Prostate gland (tissue), 2 donors: ENCODE measurements at regions not wholly inside any gene's neighbourhood (a gene's known extent, or its start where the extent isn't known, plus 50 kb on each side); places are given as distances from the start of the nearest gene placed in this dataset.
A peak's percentile ranks its signal among the peaks of the same experiment; 100 is the strongest.

Experiments used
- DNase-seq: peaks from one replicate; pipeline ENCODE4 v3.0.0-alpha.2; 2019; ENCODE audit warnings: low spot score
- H3K27ac ChIP-seq, 2 donors: fragments of 200-600 bp; sonication (generic); 2 replicates each; pipeline ENCODE4 v1.5.1; 2017 to 2019
- H3K27me3 ChIP-seq: fragments of 200-600 bp; sonication (generic); replicated peaks from 2 replicates; pipeline ENCODE4 v1.5.1; 2019; ENCODE audit not compliant: insufficient read depth
- H3K36me3 ChIP-seq, 2 donors: fragments of 200-600 bp; sonication (generic); 1 replicate in 1 of 2; 2 replicates in 1 of 2; pipeline versions ENCODE4 v1.5.1 to v1.8.1; 2017 to 2019
- H3K4me1 ChIP-seq: fragments of 200-600 bp; sonication (generic); replicated peaks from 2 replicates; pipeline ENCODE4 v1.5.1; 2019
- H3K4me3 ChIP-seq, 2 donors: fragments of 200-600 bp; sonication (generic); 2 replicates each; pipeline ENCODE4 v1.5.1; 2017 to 2019
- H3K9me3 ChIP-seq: fragments of 200-600 bp; sonication (generic); 2 replicates; pipeline ENCODE4 v1.5.1; 2017
- CTCF ChIP-seq, 4 experiments: fragments of 200-600 bp in 2 of 4; fragments of 450-650 bp in 2 of 4; sonication (generic) in 2 of 4; IDR thresholded peaks; 1 replicate in 3 of 4; 2 replicates in 1 of 4; pipeline ENCODE4 v1.5.1; 2016 to 2019; ENCODE audit warnings: antibody characterized with exemption in 4 of 4, mild to moderate bottlenecking in 2 of 4, moderate library complexity in 2 of 4
- POLR2A ChIP-seq: fragments of 450-650 bp; IDR thresholded peaks from one replicate; pipeline ENCODE4 v1.6.1; 2016; ENCODE audit warnings: antibody characterized with exemption, mild to moderate bottlenecking
- POLR2AphosphoS5 ChIP-seq: sonication (generic); formaldehyde crosslinking; IDR thresholded peaks from one replicate; pipeline ENCODE4 v1.6.1; 2017; ENCODE audit warnings: antibody characterized with exemption
- WGBS: methylation state at CpG from one replicate; pipeline ENCODE4 v1.1.5; 2018; 5-methylcytosine and 5-hydroxymethylcytosine counted together
- intact Hi-C: fragments of 100-400 bp; cut with DNase I; formaldehyde crosslinking; loops from one replicate; pipeline ENCODE4 v1.14.2; 2022

GRCh38 chr2:41597680-41598079 lies 450.1 kb upstream of the PKDCC start:
- 37% methylated on average over 2 of the region's 2 CpGs for WGBS
- no peak for DNase-seq
- Histone ChIP-seq H3K27ac (peak overlapping the region in 1 of 2 donors; percentile 8), H3K4me1 (no peaks in the 10 kb centered on the region), H3K9me3 (no peaks in the 10 kb centered on the region), H3K27me3 (no peaks in the 10 kb centered on the region), H3K36me3 (no peaks in the 10 kb centered on the region), H3K4me3 (no peak overlapping the region)
- intact Hi-C loops, result no loop called here
- TF ChIP-seq POLR2AphosphoS5 (no peak), POLR2A (no peak), CTCF (IDR thresholded peaks at IDR 0.05) (no peak)

GRCh38 chr2:41598161-41598894 lies 449.5 kb upstream of the PKDCC start:
- WGBS, result 42% methylated on average over 5 of the region's 5 CpGs
- no peak overlapping the region for H3K4me3 ChIP-seq
- TF ChIP-seq POLR2AphosphoS5, result no peak
- no peak for TF ChIP-seq CTCF (IDR thresholded peaks at IDR 0.05)
- no peak for TF ChIP-seq POLR2A
- H3K36me3 ChIP-seq, result no peaks in the 10 kb centered on the region
- intact Hi-C loops, result no loop called here
- H3K4me1 ChIP-seq, result no peaks in the 10 kb centered on the region
- H3K27ac ChIP-seq, result peak overlapping the region in 1 of 2 donors; percentile 8
- DNase-seq, result no peak
- H3K27me3 ChIP-seq, result no peaks in the 10 kb centered on the region
- H3K9me3 ChIP-seq, result no peaks in the 10 kb centered on the region

GRCh38 chr2:41600460-41600859 lies 447.4 kb upstream of the PKDCC start:
- Histone ChIP-seq H3K27ac (no peak overlapping the region), H3K4me3 (no peak overlapping the region), H3K27me3 (no peaks in the 10 kb centered on the region), H3K4me1 (no peaks in the 10 kb centered on the region), H3K9me3 (no peaks in the 10 kb centered on the region), H3K36me3 (no peaks in the 10 kb centered on the region)
- no peak for DNase-seq
- TF ChIP-seq POLR2AphosphoS5, result no peak
- no peak for TF ChIP-seq POLR2A
- TF ChIP-seq CTCF (IDR thresholded peaks at IDR 0.05), result no peak
- intact Hi-C loops, result no loop called here

GRCh38 chr2:41602341-41602740 lies 445.5 kb upstream of the PKDCC start:
- intact Hi-C loops, result no loop called here
- Histone ChIP-seq H3K27me3 (no peaks in the 10 kb centered on the region), H3K9me3 (no peaks in the 10 kb centered on the region), H3K27ac (no peak overlapping the region), H3K36me3 (no peaks in the 10 kb centered on the region), H3K4me1 (no peaks in the 10 kb centered on the region), H3K4me3 (no peak overlapping the region)
- 42% methylated on average over 2 of the region's 2 CpGs for WGBS
- TF ChIP-seq POLR2AphosphoS5 (no peak), CTCF (IDR thresholded peaks at IDR 0.05) (no peak), POLR2A (no peak)
- DNase-seq, result no peak

GRCh38 chr2:41605311-41605710 lies 442.5 kb upstream of the PKDCC start:
- no peaks in the 10 kb centered on the region for H3K27me3 ChIP-seq
- H3K4me3 ChIP-seq, result no peak overlapping the region
- intact Hi-C loops, result no loop called here
- H3K36me3 ChIP-seq, result no peaks in the 10 kb centered on the region
- H3K27ac ChIP-seq, result no peak overlapping the region
- H3K9me3 ChIP-seq, result no peaks in the 10 kb centered on the region
- whole genome bisulfite sequencing, result 95% methylated on average over 1 of the region's 1 CpG
- no peak for TF ChIP-seq POLR2AphosphoS5
- TF ChIP-seq POLR2A, result no peak
- no peak for TF ChIP-seq CTCF (IDR thresholded peaks at IDR 0.05)
- no peak for DNase-seq
- no peaks in the 10 kb centered on the region for H3K4me1 ChIP-seq
